ENCODE measurements at regions not wholly inside any gene's neighbourhood (a gene's known extent, or its start where the extent isn't known, plus 50 kb on each side); places are given as distances from the start of the nearest gene placed in this dataset.

DNA sequence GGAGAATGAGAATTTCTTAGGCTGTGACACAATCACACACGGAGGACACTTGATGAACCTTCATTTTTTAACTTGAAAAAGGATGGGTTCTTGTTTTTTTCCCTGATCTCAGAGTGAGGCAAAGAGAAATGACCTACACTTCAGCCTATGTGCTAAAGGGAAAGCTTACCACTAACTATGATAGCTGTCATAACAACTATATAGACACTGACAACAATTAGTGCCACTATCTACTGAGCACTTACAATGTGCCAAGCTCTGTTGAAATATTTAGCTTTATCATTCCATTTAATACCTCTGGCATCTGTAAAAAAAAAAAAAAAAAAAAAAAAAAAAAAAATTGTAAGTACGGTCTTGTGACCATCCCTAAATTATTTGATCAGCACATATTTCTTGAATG, 135.9 kb upstream of the WWC1 start:
- TF ChIP-seq, protein P1, sequence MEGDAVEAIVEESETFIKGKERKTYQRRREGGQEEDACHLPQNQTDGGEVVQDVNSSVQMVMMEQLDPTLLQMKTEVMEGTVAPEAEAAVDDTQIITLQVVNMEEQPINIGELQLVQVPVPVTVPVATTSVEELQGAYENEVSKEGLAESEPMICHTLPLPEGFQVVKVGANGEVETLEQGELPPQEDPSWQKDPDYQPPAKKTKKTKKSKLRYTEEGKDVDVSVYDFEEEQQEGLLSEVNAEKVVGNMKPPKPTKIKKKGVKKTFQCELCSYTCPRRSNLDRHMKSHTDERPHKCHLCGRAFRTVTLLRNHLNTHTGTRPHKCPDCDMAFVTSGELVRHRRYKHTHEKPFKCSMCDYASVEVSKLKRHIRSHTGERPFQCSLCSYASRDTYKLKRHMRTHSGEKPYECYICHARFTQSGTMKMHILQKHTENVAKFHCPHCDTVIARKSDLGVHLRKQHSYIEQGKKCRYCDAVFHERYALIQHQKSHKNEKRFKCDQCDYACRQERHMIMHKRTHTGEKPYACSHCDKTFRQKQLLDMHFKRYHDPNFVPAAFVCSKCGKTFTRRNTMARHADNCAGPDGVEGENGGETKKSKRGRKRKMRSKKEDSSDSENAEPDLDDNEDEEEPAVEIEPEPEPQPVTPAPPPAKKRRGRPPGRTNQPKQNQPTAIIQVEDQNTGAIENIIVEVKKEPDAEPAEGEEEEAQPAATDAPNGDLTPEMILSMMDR (IDR thresholded peaks at IDR 0.05 in 4 of 5, conservative IDR thresholded peaks at IDR 0.05 in 1 of 5), result no peak
- TF ChIP-seq POLR2A (IDR thresholded peaks at IDR 0.05), result no peak

All from gastrocnemius medialis (tissue), 4 donors.